ENCODE measurements at regions not wholly inside any gene's neighbourhood (a gene's known extent, or its start where the extent isn't known, plus 50 kb on each side); places are given as distances from the start of the nearest gene placed in this dataset.

DNA sequence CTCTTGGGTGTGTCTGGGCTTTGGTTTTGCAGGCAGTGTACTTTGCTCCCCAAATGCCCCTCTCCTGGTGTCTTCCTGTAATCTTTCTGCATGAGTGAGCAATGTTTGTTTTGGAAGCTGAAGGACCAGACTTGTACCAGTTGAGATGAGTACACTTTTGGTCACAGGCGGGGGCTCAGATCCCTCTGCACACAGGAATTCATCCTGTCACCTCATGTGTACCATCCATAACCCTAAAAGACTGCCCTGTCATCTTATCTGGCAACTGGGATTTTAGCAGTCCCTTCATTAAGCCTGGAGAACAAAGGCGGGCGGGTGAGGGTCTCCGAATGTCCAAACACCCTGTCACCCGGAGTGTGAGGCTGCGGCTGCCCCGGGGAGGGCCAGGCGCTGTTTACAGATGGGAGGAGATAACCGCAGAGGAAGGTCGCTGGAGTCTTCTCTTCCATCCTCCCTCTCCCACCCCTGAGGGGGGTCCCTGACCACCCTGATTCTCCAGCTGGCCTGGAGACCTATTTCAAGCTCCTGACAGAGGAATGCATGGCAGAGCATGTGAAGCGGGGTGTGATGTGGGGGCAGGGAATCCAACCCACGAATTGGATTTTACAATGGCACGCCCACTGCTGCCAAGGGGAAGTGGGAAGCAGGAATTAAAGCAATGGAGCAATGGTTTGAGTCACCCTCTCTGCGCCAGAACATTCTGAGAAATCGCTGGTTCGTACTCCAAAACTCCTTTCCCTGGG lies 158.2 kb upstream of the MYCN start:
- peak; percentile 3 for DNase-seq

- no peak for DNase-seq
These were observed 157.5 kb upstream of the MYCN start for GRCh38 chr2:15782769-15783294.

GRCh38 chr2:15783489-15783888 lies 156.9 kb upstream of the MYCN start:
- DNase-seq: no peak

DNA sequence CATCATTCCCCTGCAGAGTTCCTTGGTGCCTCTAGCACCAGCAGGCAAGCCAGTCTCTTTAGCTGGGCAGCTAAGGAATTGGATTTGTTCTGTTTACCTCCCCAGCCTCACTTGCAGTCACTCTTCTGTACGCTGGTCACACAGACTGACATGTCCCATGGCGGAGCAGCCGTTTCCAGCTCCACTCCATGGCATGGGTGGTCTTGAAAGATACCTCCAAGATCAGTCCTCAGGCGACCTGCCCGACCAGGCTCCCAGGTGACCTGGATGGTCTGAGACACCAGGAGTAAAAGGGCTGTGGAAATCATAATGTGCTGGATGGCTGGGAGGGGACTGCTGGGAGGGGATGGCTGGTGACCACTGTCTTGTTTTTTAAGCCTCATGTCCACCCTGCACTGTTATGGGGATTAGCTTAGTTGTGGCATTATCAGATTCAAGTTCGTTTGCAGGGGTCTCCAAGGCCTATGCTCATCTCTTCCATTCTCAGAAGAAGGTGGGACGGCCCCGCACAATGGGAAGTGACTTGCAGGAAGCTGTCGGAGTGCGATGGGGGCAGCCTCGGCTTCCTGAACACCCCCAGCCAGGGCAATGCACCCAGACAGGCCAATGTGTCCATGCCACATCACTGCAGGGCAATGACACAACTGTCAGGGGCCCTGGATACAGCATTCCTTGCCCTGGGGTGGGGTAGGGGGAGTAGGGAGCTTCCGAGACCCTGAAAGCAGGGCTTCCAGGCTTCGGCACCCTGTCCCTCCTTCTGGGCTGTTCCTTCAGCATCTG lies 156.1 kb upstream of the MYCN start:
- no peak for DNase-seq

DNA sequence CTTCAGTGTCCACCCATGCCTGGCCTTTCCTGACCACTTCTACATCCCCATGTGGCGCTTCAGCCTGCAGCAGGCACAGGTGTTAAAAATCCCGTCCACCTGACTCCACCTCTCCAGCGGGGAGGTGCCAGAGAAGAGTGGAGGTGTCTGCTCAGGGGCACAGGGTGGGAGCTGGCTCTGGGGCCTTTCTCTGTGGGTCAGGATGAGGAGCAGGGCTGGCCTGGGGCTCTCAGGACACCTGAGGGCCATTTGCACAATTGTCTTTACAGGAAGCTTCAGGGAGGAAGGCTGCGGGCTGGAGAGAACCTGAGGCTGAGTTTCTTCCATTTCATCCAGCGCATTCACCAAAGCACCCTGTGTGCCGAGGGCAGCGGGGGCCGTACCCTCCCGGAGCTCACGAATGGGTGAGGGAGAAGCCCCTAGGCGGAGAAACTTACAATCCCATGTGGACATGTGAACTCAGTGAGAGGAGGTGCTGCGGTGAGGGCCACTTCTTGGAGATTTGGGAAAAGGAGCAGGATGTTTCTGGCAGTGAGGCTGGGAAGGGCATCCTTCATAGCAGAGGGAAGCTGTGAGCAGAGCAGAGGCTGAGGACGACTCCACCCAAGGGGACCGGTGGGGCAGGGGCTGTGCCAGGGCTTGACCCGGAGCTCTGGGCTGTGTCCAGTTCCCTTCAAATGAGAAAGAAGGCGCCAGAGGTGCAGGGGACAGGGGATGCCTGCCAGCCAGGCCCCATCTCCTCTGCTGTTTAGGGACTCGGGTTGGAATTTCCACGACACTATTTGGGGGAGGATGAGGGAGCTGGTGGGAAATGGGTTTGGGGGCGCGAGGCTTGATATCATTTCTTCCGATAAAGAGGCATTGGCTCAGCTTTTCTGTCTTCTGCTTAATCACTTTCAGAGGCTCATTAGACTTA lies 155.2 kb upstream of the MYCN start:
- no peak for DNase-seq

- no peak for DNase-seq
These were observed 154.2 kb upstream of the MYCN start for GRCh38 chr2:15786003-15786654.

DNA sequence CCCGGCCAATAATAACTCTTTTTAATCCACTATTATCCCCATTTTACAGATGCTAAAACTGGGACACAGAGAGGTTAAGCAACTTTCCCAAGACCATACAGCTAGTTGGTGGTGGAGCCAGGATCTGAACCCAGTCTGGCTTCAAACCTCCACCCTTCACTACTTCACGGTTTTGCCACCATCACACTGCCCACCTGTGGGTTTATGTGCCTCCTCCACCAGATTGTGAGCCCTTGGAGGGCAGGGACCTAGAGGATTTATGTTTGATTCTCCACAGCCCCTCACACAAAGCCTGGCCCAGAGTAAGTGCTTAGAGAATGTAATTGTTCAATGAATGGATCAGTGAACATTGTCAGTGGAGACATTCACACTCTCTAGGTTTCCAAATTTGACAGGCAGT lies 153.4 kb upstream of the MYCN start:
- DNase-seq: no peak

- DNase-seq: no peak
These were observed 152.6 kb upstream of the MYCN start for GRCh38 chr2:15787535-15788454.

- no peak for DNase-seq
These were observed 151.9 kb upstream of the MYCN start for GRCh38 chr2:15788455-15788829.

DNA sequence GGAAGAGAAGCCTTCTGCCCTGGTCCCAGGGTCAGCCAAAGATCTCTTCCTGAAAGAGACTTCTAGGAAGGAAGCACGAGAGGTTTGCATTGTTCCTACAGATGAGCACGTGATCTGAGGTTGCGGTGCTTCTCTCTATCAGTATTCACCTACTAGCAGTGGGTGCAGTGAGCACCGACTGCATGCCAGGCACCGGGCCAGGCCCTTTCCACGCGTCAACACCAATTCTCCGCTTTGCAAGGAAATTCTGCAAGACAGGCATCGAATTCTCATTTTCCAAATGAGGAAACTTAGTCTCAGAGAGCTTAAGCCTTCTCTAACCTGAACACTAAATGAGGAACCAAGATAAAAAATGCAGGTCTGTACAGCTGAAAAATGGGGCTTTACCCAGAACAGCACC lies 151.5 kb upstream of the MYCN start:
- no peak for DNase-seq

DNA sequence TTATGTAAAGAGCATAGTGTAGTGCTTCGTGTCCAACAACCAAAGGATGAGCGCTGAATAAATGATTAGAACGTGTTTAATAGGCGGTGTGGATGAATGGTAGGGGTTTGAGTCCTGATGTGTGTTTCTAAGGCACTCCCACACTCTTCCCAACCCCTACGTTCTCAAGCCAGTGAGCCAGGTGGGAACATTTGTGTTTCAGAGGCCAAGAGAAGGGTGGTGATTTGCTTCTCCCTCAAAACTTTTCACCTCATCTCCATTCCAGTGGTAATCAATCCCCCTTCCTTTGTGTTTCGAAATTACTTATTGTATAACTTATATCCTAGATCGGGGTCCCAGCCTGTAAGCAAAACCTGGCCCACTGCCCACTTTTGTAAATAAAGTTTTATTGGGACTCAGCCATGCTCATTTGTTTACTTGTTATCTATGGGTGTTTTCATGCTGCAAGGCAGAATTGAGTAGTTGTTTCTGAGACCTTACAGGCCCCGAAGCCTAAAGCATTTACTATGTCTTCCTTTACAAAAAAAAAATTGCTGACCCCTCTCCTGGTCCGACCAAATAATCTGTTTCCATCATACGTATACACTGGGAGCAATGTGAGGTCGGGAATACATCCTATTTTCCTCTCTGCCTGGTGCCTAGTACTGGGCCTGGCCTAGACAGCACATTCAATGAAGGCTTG lies 150.8 kb upstream of the MYCN start:
- no peak for DNase-seq

- DNase-seq: no peak
These were observed 150.0 kb upstream of the MYCN start for GRCh38 chr2:15790326-15790725.

DNA sequence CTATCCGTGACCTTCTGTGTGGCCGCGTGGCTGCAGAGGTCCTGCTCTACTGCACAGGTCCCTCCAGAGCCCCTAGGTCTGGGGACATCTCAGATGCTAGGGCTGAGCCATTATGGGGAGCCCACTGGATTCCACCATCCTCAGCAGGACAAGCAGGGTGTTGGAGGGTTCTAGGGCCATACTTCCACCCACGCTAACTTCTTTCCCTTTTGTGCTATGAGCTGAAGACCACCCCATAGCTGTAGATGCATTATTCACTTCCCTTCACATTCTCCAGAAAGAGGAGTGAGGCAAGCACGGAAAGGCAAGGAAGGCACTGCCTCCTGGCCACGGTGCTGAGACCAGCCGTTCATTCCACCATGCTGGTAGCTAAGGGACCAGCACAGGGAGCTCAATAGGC lies 149.5 kb upstream of the MYCN start:
- no peak for DNase-seq

DNA sequence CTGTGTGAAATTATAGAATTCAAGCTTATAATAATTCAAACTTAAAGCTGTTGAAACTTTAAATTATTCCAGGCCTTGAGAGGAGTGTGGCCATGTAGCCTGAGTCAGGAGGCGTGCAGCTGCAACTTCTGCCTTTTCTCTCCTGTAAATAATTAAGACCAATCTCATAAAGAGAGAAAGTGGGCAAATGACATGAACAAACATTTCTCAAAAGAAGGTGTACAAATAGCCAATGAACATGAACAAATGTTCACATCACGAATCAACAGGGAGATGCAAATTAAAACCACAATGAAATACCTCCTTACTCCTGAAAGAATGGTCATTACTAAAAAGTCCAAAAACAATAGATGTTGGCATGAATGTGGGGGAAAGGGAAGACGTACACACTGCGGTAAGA lies 149.1 kb upstream of the MYCN start:
- DNase-seq: no peak

DNA sequence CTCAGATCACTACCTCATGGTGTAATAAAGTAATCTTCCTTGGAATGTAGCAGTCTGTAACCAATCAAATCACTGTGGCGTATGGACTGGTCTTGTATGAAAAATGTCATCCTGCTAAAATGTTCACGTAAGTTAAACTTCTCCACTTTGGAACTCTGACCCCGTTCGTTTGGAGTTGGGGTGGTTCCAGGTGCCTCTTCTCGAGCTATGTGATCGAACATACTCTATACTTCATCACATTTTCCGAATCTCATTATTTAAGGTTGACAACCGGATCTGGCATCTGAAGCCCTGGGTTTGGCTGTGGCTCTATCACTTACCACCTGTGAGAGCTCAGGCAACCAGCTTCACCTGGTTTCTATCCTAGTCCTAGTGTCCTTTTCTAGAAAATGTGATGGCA lies 148.0 kb upstream of the MYCN start:
- no peak for DNase-seq

- no peak for DNase-seq
These were observed 147.1 kb upstream of the MYCN start for GRCh38 chr2:15793078-15793913.

- no peak for DNase-seq
These were observed 146.4 kb upstream of the MYCN start for GRCh38 chr2:15793978-15794377.

GRCh38 chr2:15794608-15795134 lies 145.7 kb upstream of the MYCN start:
- no peak for DNase-seq

- peak; percentile 25 for DNase-seq
These were observed 144.9 kb upstream of the MYCN start for GRCh38 chr2:15795426-15795825.
